Natural killer cell (primary cell): ENCODE measurements at regions not wholly inside any gene's neighbourhood (a gene's known extent, or its start where the extent isn't known, plus 50 kb on each side); places are given as distances from the start of the nearest gene placed in this dataset.
"Not testable (repeated sequence)": the region's sequence is repeated elsewhere in the genome, so short reads cannot be mapped to it uniquely, and the experiment has no call there.

ENCODE experiments used
- ATAC-seq, 3 donors: fragments of 150-1000 bp in 2 of 3; fragments of 200-7000 bp in 1 of 3; cut with Tn5 transposase; 1 replicate in 1 of 3; 2 replicates in 2 of 3; pipeline ENCODE4 v1.10.0; 2021; ENCODE audit warnings: mild to moderate bottlenecking in 2 of 3, moderate library complexity in 2 of 3
- DNase-seq, 2 donors: peaks; one replicate each; pipeline versions ENCODE4 v3.0.0 to v3.0.0-alpha.2; 2013 to 2021; ENCODE audit warnings: mixed read lengths in 1 of 2
- H3K27ac ChIP-seq: one replicate; pipeline ENCODE4 v1.5.1; 2013; ENCODE audit warnings: mild to moderate bottlenecking, low read length
- H3K27me3 ChIP-seq: one replicate; pipeline ENCODE4 v1.6.1; 2013; ENCODE audit warnings: low read length; ENCODE audit not compliant: control insufficient read depth, insufficient read depth
- H3K36me3 ChIP-seq: one replicate; pipeline ENCODE4 v1.6.1; 2013; ENCODE audit warnings: low read length; ENCODE audit not compliant: control insufficient read depth, insufficient read depth
- H3K4me1 ChIP-seq: one replicate; pipeline ENCODE4 v1.6.1; 2013; ENCODE audit warnings: low read length; ENCODE audit not compliant: control insufficient read depth, insufficient read depth
- H3K4me3 ChIP-seq: one replicate; pipeline ENCODE4 v1.5.1; 2013; ENCODE audit warnings: low read length
- H3K9me3 ChIP-seq: one replicate; pipeline ENCODE4 v1.6.1; 2013; ENCODE audit warnings: low read length; ENCODE audit not compliant: control insufficient read depth, insufficient read depth
- H3K27ac Mint-ChIP-seq, 2 donors: one replicate each; pipeline ENCODE4 v1.8.0; 2022; ENCODE audit warnings: mild to moderate bottlenecking in 2 of 2, mixed read lengths in 2 of 2, moderate library complexity in 1 of 2
- H3K27me3 Mint-ChIP-seq, 2 donors: one replicate each; pipeline ENCODE4 v1.8.0; 2022; ENCODE audit warnings: low read depth in 2 of 2, mixed read lengths in 2 of 2
- H3K36me3 Mint-ChIP-seq: one replicate; pipeline ENCODE4 v1.8.0; 2022; ENCODE audit warnings: mixed read lengths
- H3K4me1 Mint-ChIP-seq, 2 donors: one replicate each; pipeline ENCODE4 v1.8.0; 2022; ENCODE audit warnings: mixed read lengths in 2 of 2
- H3K4me3 Mint-ChIP-seq: one replicate; pipeline ENCODE4 v1.8.0; 2022; ENCODE audit warnings: mild to moderate bottlenecking, moderate library complexity, mixed read lengths
- H3K9me3 Mint-ChIP-seq, 2 donors: one replicate each; pipeline ENCODE4 v1.8.0; 2022; ENCODE audit warnings: mixed read lengths in 2 of 2
- WGBS: methylation state at CpG from one replicate; pipeline ENCODE4 v1.1.7; 2013; ENCODE audit warnings: missing lambda C conversion rate; ENCODE audit not compliant: insufficient coverage; 5-methylcytosine and 5-hydroxymethylcytosine counted together
- intact Hi-C: fragments of 100-400 bp; cut with micrococcal nuclease; formaldehyde crosslinking; loops from one replicate; pipeline ENCODE4 v1.14.2; 2022
- TF ChIP-seq, protein P1 (sequence below): fragments of 200-600 bp; IDR thresholded peaks from one replicate; pipeline ENCODE4 v1.8.0; 2022; ENCODE audit warnings: antibody characterized with exemption

DNA sequence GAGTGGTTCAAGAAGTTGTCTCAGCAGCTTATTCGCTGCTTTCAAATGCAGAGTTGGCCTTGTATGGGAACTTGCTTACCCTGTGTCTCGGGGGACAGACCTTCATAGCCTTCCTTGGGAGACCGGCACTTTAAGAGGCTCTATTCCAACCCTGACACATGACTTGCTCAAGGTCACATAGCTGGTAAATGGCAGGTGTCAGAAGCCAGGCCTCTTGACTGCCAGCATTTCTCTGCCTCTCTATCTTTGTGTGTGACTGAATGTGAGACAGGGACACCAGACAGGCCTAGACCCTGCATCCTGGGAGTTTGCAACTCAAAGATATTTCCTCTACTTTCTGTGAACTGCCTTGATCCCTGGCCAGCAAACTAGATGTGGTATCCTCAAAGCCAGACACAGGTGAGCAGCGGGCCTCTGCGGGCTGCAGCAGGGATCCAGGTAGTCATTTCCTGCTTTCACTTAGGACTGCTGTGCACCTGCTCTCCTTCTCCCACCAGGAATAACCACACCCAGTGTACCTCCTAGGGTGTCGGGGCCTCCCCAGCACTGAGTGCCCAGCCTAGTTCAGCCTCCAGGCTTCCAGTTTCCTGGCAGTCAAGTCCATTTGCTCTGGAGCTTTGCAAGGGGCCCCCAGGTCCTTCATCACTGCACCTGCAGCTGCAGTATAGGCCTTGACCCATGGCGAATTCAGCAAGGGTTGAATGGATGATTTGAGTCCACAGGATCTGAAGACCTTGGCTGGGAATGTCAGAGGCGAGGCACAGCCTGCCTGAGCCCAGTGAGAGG is 116.6 kb upstream of the TNRC6C start:
- no peak overlapping the region for H3K4me3 ChIP-seq
- no peak overlapping the region for H3K27ac ChIP-seq
- DNase-seq (peak in 1 of 2 donors; percentile 28), ATAC-seq (no peak)
- H3K4me1 Mint-ChIP-seq, result peaks cover 70 to 75% of the 10 kb centered on the region in 2 donors
- peaks cover 9% of the 10 kb centered on the region for H3K9me3 ChIP-seq
- H3K4me1 ChIP-seq, result peaks cover 70% of the 10 kb centered on the region
- TF ChIP-seq, protein P1, sequence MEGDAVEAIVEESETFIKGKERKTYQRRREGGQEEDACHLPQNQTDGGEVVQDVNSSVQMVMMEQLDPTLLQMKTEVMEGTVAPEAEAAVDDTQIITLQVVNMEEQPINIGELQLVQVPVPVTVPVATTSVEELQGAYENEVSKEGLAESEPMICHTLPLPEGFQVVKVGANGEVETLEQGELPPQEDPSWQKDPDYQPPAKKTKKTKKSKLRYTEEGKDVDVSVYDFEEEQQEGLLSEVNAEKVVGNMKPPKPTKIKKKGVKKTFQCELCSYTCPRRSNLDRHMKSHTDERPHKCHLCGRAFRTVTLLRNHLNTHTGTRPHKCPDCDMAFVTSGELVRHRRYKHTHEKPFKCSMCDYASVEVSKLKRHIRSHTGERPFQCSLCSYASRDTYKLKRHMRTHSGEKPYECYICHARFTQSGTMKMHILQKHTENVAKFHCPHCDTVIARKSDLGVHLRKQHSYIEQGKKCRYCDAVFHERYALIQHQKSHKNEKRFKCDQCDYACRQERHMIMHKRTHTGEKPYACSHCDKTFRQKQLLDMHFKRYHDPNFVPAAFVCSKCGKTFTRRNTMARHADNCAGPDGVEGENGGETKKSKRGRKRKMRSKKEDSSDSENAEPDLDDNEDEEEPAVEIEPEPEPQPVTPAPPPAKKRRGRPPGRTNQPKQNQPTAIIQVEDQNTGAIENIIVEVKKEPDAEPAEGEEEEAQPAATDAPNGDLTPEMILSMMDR, result no peak
- H3K36me3 ChIP-seq, result no peaks in the 10 kb centered on the region
- intact Hi-C loops, result loop anchor here (2.0 kb wide), 1 partner anchor 57 kb away; no protein-coding TSS in a partner anchor
- H3K36me3 Mint-ChIP-seq, result no peaks in the 10 kb centered on the region
- H3K27ac Mint-ChIP-seq, result peak overlapping the region; percentile 84 to 96
- H3K9me3 Mint-ChIP-seq, result no peaks in the 10 kb centered on the region
- no peak overlapping the region for H3K4me3 Mint-ChIP-seq
- H3K27me3 ChIP-seq, result no peaks in the 10 kb centered on the region
- peaks cover 0 to 8% of the 10 kb centered on the region in 2 donors for H3K27me3 Mint-ChIP-seq
- WGBS, result 94% methylated on average over 8 of the region's 8 CpGs

DNA sequence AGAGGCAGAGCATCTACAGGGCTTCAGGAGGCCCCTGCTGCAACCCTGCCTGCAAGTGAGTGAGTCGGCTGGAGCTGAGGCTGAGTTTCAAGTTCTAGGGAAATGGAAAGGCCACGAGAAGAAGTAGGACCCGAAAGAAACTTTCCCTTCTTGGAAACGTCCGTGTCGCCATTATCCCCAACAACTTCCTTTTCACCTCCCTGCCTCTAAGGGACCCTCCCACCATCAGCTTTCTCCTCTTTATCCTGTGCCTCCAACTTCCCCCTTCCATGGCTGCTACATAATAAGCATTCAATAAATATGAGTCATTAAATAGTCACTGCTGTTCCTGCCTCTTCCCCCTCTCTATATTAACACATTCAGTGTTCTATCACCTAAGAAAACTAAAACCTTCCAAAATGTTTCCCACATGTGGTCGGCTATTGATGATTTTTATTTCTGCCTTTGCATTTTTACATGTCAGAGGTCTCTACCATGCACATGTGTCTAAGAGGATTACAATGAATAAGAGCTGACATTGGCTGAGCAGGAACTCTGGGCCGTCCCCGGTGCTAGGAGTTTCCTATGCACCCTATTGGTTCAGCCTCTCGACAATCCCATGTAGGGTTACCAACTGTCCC is 115.9 kb upstream of the TNRC6C start:
- Histone ChIP-seq H3K4me3 (no peak overlapping the region), H3K27me3 (no peaks in the 10 kb centered on the region), H3K9me3 (peaks cover 2% of the 10 kb centered on the region), H3K36me3 (no peaks in the 10 kb centered on the region), H3K4me1 (peaks cover 70% of the 10 kb centered on the region), H3K27ac (no peak overlapping the region)
- peaks cover 69 to 73% of the 10 kb centered on the region in 2 donors for H3K4me1 Mint-ChIP-seq
- H3K4me3 Mint-ChIP-seq, result no peak overlapping the region
- peaks cover 0 to 8% of the 10 kb centered on the region in 2 donors for H3K27me3 Mint-ChIP-seq
- ATAC-seq (no peak), DNase-seq (no peak)
- peak overlapping the region; percentile 84 to 96 for H3K27ac Mint-ChIP-seq
- H3K36me3 Mint-ChIP-seq, result no peaks in the 10 kb centered on the region
- intact Hi-C loops, result loop anchor here (1.0 to 2.0 kb wide), 3 partner anchors 8 to 58 kb away; no protein-coding TSS in a partner anchor
- H3K9me3 Mint-ChIP-seq, result no peaks in the 10 kb centered on the region
- TF ChIP-seq, protein P1, result no peak
- 67% methylated on average over 10 of the region's 10 CpGs for WGBS

DNA sequence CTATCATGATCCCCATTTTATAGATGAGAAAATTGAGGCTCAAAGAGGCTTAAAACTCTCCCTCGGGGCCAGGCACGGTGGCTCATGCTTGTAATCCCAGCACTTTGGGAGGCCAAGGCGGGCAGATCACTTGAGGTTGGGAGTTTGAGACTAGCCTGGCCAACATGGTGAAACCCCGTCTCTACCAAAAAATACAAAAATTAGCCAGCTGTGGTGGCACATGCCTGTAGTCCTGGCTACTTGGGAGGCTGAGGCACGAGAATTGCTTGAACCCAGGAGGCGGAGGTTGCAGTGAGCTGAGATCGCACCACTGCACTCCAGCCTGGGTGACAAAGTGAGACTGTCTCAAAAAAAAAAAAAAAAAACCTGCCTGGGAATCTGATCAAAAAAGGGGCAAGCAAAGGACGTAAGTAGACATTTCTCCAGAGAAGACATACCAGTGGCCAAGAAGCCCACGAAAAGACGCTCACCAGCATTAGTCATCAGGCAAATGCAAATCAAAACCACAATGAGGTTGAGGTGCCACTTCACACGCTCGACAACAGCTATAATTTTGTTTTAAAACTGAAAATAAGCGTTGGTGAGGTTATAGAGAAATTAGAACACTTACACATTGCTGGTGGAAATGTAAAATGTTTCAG is 115.1 kb upstream of the TNRC6C start:
- peak; percentile 80 to 96 (median 88) for ATAC-seq
- Mint-ChIP-seq H3K27ac (peak overlapping the region; percentile 84 to 96), H3K4me3 (peak overlapping the region; percentile 89), H3K4me1 (peaks cover 66 to 71% of the 10 kb centered on the region in 2 donors)
- Histone ChIP-seq H3K27ac (peak overlapping the region; percentile 71), H3K4me1 (peaks cover 68% of the 10 kb centered on the region)
- WGBS, result 30% methylated on average over 12 of the region's 13 CpGs
- H3K27me3 ChIP-seq, H3K9me3 ChIP-seq, H3K36me3 ChIP-seq, H3K9me3 Mint-ChIP-seq, H3K36me3 Mint-ChIP-seq, H3K27me3 Mint-ChIP-seq, H3K4me3 ChIP-seq: not testable (repeated sequence)
- intact Hi-C loops, result loop anchor here (1.0 to 2.0 kb wide), 3 partner anchors 9 to 59 kb away; no protein-coding TSS in a partner anchor
- peak; percentile 69 to 93 for DNase-seq

DNA sequence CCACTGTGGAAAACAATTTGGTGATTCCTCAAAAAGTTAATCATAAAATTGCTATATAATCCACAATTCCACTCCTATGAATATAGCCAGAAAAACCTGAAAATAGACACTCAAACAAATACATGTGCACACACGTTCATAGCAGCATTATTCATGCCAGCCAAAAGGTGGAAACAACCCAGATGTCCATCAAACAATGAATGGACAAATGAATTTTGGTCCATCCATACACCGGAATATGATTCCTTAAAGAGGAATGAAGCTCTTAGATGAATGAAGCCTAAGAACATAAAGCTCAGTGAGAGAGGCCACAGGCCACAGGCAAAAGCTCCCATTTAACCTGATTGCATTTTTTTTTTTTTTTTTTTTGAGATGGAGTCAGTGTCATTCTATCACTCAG is 114.6 kb upstream of the TNRC6C start:
- H3K27ac ChIP-seq, result peak overlapping the region; percentile 71
- H3K9me3 Mint-ChIP-seq, result no peaks in the 10 kb centered on the region

More for the DNA sequence above, 114.6 kb upstream of the TNRC6C start:
- TF ChIP-seq, protein P1, result no peak
- H3K4me1 Mint-ChIP-seq, result peaks cover 62 to 66% of the 10 kb centered on the region in 2 donors
- Histone ChIP-seq H3K4me3 (no peak overlapping the region), H3K27me3 (no peaks in the 10 kb centered on the region), H3K9me3 (no peaks in the 10 kb centered on the region), H3K36me3 (no peaks in the 10 kb centered on the region), H3K4me1 (peaks cover 68% of the 10 kb centered on the region)
- DNase-seq, result peak in 1 of 2 donors; percentile 45
- H3K27ac Mint-ChIP-seq, result peak overlapping the region; percentile 84 to 96
- ATAC-seq, result peak in 2 of 3 donors; percentile 14 to 29
- H3K27me3 Mint-ChIP-seq, result peaks cover 0 to 8% of the 10 kb centered on the region in 2 donors
- WGBS, result 40% methylated on average over 2 of the region's 2 CpGs
- no peaks in the 10 kb centered on the region for H3K36me3 Mint-ChIP-seq
- intact Hi-C loops, result loop anchor here (1.0 to 2.0 kb wide), 3 partner anchors 10 to 59 kb away; no protein-coding TSS in a partner anchor
- peak overlapping the region; percentile 89 for H3K4me3 Mint-ChIP-seq
